ENCODE measurements at regions not wholly inside any gene's neighbourhood (a gene's known extent, or its start where the extent isn't known, plus 50 kb on each side); places are given as distances from the start of the nearest gene placed in this dataset.

GRCh38 chr2:147449323-147449991 lies 395.4 kb upstream of the ACVR2A start:
- TF ChIP-seq CTCF (conservative IDR thresholded peaks at IDR 0.05; ENCODE audit: low read depth in 2 of 2) (no peak), POLR2AphosphoS5 (IDR thresholded peaks at IDR 0.05; ENCODE audit: low read depth) (no peak), EZH2phosphoT487 (IDR thresholded peaks at IDR 0.05; ENCODE audit: unreplicated experiment) (no peak), CREB1 (CRISPR knock-in tag; IDR thresholded peaks at IDR 0.05; ENCODE audit: low read depth) (no peak), JUNB (IDR thresholded peaks at IDR 0.05; ENCODE audit: unreplicated experiment) (no peak), EZH2 (IDR thresholded peaks at IDR 0.05; ENCODE audit: low read depth, unreplicated experiment) (no peak), REST (IDR thresholded peaks at IDR 0.05; ENCODE audit: unreplicated experiment) (no peak), ZNF331 (CRISPR knock-in tag; IDR thresholded peaks at IDR 0.05; ENCODE audit: low read depth) (no peak)

Measured in GM23338 (cell line).